D721Med (cell line): ENCODE measurements at regions not wholly inside any gene's neighbourhood (a gene's known extent, or its start where the extent isn't known, plus 50 kb on each side); places are given as distances from the start of the nearest gene placed in this dataset.

ENCODE experiments used
- DNase-seq: peaks from one replicate; pipeline ENCODE4 v3.0.0; 2011; ENCODE audit warnings: low spot score; ENCODE audit not compliant: insufficient read length
- FAIRE-seq: peaks from 2 replicates; lab custom pipeline; 2011; peaks lifted over from hg19 to GRCh38; lab: Jason Lieb, UNC
- TF ChIP-seq, protein P1 (sequence below): IDR thresholded peaks from 2 replicates; pipeline ENCODE4 v1.5.1; 2012; ENCODE audit warnings: mild to moderate bottlenecking, control low read depth; ENCODE audit not compliant: insufficient read depth; ENCODE audit errors: missing control alignments

GRCh38 chr4:82057990-82058544 is 315.7 kb downstream of the HNRNPD start:
- TF ChIP-seq, protein P1, sequence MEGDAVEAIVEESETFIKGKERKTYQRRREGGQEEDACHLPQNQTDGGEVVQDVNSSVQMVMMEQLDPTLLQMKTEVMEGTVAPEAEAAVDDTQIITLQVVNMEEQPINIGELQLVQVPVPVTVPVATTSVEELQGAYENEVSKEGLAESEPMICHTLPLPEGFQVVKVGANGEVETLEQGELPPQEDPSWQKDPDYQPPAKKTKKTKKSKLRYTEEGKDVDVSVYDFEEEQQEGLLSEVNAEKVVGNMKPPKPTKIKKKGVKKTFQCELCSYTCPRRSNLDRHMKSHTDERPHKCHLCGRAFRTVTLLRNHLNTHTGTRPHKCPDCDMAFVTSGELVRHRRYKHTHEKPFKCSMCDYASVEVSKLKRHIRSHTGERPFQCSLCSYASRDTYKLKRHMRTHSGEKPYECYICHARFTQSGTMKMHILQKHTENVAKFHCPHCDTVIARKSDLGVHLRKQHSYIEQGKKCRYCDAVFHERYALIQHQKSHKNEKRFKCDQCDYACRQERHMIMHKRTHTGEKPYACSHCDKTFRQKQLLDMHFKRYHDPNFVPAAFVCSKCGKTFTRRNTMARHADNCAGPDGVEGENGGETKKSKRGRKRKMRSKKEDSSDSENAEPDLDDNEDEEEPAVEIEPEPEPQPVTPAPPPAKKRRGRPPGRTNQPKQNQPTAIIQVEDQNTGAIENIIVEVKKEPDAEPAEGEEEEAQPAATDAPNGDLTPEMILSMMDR = no peak
- FAIRE-seq (no peak), DNase-seq (no peak)

DNA sequence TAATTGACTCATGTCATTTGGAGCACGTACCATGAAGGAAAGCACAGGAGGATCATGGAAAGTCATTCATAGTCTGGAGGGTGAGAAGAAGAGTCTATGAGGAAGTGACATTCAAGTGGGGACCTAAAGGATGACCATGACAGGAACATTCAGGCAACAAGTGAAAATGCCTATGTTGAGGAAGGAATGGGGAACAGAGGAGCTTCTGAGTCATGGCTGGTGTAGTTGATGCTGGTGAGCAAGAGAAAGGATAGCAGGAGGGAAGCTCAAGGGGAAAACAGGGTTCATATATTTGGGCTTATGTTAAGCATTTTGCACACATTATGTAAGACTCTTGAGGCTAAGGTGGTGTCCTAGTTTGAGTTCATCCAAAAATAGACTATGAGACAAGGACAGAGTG is 318.6 kb downstream of the HNRNPD start:
- TF ChIP-seq, protein P1 = no peak
- FAIRE-seq = no peak
- DNase-seq = no peak

- no peak for FAIRE-seq
Measured at GRCh38 chr4:82053396-82053795, 320.4 kb downstream of the HNRNPD start.

DNA sequence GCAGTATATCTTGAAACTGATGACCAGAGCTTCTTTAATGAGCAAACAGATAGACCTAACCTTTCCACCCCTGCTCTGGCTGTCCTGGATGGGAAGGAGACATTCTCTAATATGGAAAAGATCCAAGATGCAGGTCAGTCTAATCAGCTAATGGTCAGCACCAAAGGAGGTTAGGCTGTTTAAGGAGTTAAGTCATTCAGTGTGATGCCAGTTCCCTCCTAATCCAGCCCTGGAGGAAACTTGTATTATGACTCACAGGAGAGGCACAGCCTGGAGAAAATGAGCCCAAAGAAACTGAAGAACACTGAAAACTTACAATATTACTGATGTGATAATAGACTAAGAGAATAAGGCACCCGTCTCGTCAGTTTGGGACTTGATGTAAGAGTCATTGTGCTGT is 323.0 kb downstream of the HNRNPD start:
- FAIRE-seq = no peak
- TF ChIP-seq, protein P1 = no peak
- no peak for DNase-seq

More at GRCh38 chr4:82053396-82053795, 320.4 kb downstream of the HNRNPD start:
- TF ChIP-seq, protein P1 = no peak
- no peak for DNase-seq

GRCh38 chr4:82049294-82049693 is 324.5 kb downstream of the HNRNPD start:
- no peak for DNase-seq
- TF ChIP-seq, protein P1 = no peak
- FAIRE-seq = no peak

- FAIRE-seq (no peak), DNase-seq (no peak)
- TF ChIP-seq, protein P1 = no peak
Measured at GRCh38 chr4:82047731-82048130, 326.1 kb downstream of the HNRNPD start.

DNA sequence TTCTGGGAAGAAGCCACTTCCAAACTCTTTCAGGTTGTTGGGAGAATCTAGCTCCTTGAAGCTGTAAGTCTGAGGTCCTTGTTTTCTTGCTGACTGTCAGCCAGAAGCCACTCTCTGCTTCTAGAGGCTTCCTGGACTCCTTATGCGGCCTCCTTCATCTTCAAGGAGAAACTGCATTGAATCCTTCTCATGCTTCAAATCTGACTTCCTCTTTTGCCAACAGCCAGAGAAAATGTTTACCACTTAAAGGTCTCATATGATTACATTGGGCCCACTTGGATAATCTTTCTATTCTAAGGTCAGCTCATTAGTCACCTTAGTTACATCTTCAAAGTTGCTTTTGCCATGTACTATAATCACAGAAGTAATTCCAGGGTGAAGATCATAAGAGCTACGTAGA is 327.0 kb downstream of the HNRNPD start:
- FAIRE-seq (no peak), DNase-seq (no peak)
- TF ChIP-seq, protein P1 = no peak
